ENCODE measurements at regions not wholly inside any gene's neighbourhood (a gene's known extent, or its start where the extent isn't known, plus 50 kb on each side); places are given as distances from the start of the nearest gene placed in this dataset.

GRCh38 chr9:106625259-106625789 is 237.6 kb upstream of the ZNF462 start:
- FAIRE-seq = no peak

DNA sequence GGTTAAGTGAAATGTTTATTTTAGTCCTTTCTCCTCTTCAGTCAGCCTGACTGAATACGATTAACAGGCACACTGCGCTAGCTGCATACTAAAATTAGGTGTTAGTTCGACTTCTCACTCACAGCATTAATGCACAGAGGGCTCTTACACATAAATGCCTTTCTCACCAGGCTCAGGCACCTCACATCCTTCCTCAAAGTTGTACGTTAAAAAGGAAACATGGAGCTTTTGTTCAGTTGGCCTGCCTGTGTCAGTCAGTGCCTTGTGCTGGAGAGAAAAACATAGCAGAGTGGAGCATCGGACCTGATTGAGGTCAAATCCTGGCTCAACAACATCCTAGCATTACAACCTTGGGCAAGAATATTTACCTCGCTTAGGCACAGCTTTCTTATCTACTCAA is 236.0 kb upstream of the ZNF462 start:
- no peak for FAIRE-seq

DNA sequence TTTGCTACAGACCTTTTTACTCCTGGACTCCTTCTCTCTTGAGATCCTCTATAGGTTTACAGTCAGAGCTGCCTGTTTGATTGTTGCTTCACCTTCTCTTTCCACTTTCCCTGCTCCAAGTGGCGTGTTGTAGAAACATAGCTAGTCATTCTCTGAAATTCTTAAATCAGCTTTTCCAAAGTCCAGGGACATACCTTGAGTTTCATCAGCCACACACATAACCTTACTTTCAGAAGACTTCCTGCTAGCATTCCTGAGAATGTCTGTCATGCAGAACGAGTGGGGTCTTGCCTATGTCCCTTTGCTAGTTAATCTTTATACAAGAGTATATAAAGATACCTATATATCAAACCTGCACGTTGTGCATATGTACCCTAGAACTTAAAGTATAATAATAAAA is 230.3 kb upstream of the ZNF462 start:
- no peak for FAIRE-seq

DNA sequence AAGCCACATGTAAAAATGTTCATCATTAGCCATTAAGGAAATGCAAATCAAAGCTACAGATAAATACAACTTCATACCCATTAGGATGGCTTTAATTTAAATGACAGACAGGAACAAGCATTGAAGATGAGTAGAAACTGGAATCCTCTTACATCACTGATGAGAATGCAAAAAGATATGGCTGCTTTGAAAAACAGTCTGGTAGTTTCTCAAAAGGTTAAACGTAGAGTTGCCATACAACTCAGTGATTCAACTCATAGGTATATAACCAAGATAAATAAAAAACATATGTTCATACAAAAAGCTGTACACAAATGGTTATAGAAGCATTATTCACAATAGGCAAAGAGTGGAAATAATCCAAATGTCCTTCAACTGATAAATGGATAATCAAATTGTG is 228.8 kb upstream of the ZNF462 start:
- FAIRE-seq = no peak

- FAIRE-seq = no peak
Observed at GRCh38 chr9:106634641-106635040, 228.3 kb upstream of the ZNF462 start.

- no peak for FAIRE-seq
Observed at GRCh38 chr9:106637486-106637885, 225.5 kb upstream of the ZNF462 start.

DNA sequence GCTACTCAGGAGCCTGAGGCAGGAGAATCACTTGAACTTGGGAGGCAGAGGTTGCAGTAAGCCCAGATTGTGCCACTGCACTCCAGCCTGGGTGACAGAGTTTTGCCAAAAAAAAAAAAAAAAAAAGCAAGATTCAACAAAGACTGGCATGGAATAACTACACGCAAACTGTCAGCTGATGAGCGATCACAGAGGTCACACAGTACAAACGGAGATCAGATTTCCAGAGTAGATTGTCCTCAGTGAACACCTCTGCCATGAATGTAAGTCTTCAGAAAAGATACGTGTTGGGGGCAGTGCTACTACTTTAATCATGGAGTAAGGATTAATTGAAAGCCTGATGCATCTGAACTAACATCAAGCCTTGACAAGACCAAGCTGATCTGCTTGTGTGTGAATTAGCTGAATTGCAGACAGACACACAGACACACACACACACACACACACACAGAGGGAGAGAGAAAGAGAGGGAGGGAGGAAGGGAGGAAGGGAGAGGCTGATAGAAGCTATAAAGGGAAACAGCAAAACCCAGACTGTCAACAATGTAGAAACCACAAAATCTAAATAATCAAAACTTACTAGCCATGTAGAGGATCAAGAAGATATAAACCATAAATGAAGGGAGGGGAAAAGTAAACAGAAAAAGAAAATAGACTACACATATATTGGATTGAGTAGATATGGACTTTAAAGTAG is 222.9 kb upstream of the ZNF462 start:
- no peak for FAIRE-seq

DNA sequence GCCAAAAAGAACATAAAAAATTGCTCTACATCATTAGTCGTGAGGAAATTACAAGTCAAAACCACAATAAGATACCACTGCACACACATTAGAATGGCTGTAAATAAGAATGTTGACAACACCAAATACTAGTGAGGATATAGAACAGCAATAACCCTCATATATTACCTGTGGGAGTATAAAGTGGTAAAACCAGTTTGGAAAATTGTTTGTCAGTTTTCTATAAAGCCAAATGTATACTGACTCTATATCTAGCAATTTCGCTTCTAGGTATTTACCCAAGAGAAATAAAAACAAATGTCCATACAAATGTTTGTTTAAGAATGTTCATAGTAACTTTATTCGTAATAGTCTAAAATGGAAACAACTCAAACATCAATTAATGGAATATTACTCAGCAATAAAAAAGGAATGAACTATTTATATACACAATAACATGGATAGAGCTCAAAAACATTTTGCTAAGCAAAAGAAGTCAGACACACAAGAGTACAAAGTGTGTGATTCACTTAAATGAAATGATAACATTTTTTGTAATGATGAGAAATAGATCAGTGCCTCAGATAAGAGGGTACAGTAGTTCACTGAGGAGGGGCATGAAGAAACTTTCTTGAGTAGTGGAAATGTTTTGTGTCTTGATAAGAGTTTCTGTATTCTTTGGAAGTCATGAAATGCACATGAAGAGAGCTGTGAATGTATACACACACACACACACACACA is 219.6 kb upstream of the ZNF462 start:
- no peak for FAIRE-seq

GRCh38 chr9:106644661-106645060 is 218.3 kb upstream of the ZNF462 start:
- FAIRE-seq = no peak

- no peak for FAIRE-seq
Observed at GRCh38 chr9:106648799-106649198, 214.2 kb upstream of the ZNF462 start.

DNA sequence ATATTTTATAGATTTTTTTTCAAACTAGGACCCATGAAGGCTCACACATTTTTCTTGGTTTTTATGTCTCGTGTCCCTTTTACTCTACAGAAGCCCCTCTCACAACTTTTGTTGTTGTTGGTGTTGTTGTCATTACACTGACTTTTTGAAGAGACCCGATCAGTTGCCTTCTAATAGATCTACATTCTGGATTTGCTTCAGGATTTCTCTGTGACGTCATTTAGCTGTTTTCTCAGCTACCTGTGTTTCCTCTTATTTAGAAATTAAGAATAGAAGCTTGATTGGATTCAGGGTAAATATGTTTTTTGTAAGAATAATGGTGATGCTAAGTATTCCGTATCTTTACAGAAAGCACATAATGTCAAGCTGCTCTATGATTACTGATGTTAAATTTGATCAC is 213.3 kb upstream of the ZNF462 start:
- no peak for FAIRE-seq

DNA sequence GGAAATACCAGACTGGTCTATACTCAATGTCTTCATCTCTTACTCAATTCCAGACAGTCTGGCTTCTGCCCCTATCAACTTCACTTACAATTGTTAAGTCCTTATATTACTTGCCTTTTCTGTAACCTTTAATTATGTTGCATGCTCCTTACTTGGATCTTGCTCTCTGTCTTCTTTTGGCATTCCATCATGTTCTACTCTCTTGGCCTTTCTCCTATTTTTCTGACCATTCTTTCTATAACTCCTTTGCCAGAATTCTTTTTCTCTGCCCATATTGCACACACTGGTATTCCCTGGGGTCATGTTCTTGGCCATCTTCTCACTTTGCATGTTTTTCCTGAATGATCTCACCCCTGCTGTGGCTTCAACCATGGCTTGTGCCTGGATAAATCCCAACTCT is 209.8 kb upstream of the ZNF462 start:
- FAIRE-seq = no peak

DNA sequence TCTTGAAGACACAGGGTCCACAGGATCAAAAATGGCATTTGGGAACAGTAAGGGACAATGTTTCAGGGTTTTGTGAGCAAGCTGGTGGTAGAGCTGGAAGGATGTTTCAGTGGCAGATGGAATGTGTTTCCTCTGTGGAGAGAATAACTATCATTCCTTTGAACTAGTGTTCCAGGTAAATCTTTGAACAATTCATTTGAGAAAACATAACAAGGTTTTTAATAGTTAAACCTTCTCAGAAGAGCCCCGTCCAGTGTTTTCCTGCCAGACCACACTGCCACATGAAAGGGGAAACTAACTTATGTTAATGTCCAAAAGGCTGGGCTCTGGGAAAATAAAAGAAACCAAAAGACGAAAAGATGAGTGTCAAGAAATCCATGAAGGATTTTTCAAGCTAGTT is 207.0 kb upstream of the ZNF462 start:
- no peak for FAIRE-seq

DNA sequence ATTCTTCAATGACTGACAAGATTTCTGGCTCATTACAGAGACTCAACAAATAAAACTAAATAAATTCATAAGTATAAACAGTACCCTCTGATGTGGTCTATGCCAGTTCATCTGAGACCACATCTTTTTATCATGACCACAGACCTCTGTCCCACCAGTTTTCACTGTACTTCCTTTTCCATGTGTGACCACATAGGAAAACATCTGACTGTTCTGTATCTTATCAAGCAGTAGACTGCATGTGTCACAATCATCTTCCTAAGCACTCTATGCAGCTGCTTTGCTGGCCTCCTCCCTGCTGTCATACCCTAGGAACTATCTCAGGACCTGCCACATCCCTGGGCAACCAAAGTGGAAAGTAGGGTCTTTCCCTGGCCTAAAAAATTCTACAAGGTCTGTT is 205.0 kb upstream of the ZNF462 start:
- no peak for FAIRE-seq

GRCh38 chr9:106668534-106668933 is 194.4 kb upstream of the ZNF462 start:
- FAIRE-seq = no peak

- no peak for FAIRE-seq
Observed at GRCh38 chr9:106669835-106670234, 193.1 kb upstream of the ZNF462 start.

GRCh38 chr9:106670418-106670817 is 192.5 kb upstream of the ZNF462 start:
- FAIRE-seq = no peak

GRCh38 chr9:106675780-106676179 is 187.2 kb upstream of the ZNF462 start:
- FAIRE-seq = no peak

DNA sequence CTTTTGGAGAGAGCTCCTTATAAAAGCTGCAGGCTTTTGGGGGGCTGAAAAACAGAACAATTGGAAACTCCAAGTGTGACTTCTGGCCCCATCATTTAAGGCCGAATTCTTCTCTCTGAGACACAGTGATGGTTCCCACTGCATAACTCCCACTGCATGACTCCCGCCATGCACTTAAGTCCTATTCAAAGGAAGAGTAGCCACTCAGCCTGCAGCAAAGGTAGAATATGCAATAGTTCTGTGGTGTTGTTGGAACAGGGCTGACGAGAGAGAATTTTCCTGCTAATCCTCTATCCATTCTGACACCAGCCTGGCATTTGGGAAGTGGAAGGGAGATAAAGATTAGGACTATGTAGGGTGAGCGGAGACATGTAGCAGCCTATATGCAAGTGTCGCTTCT is 185.6 kb upstream of the ZNF462 start:
- FAIRE-seq = no peak

GRCh38 chr9:106677830-106678229 is 185.1 kb upstream of the ZNF462 start:
- no peak for FAIRE-seq

GRCh38 chr9:106678273-106678672 is 184.7 kb upstream of the ZNF462 start:
- FAIRE-seq = no peak

GRCh38 chr9:106682420-106682819 is 180.5 kb upstream of the ZNF462 start:
- no peak for FAIRE-seq

DNA sequence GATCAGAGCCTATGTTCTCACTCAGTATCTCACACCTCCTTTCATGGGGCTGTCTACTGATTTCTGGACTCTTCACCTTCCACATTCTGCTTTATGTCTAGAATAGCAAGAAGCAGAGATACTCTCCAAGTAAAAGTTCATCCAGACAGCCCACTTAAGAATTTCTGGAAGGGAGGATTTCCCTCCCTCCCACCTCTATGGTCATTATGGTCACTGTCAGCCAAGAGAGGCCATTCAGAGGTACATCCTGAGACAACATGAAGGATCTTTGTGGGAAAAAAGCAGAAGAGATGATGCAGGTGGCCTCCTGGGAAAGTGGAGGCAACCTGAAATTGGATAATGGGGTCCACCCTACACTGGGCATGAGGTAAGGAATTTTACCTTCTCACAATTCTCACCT is 179.5 kb upstream of the ZNF462 start:
- no peak for FAIRE-seq

GRCh38 chr9:106684940-106685695 is 177.8 kb upstream of the ZNF462 start:
- no peak for FAIRE-seq

Data from A204.1 (cell line).